ENCODE measurements at regions not wholly inside any gene's neighbourhood (a gene's known extent, or its start where the extent isn't known, plus 50 kb on each side); places are given as distances from the start of the nearest gene placed in this dataset.
A peak's percentile ranks its signal among the peaks of the same experiment; 100 is the strongest.

GRCh38 chr12:112559784-112560183 lies 141.0 kb downstream of the PTPN11 start:
- ChIA-PET CTCF (no interaction called here), POLR2A (ENCODE audit: unreplicated experiment) (interaction anchor here (0.7 kb wide), 1 partner anchor 867 kb away, joined by 4 read pairs; no protein-coding TSS in a partner anchor)
- H3K4me3 ChIP-seq: no peak overlapping the region
- no peaks in the 10 kb centered on the region for H3K79me2 ChIP-seq (ENCODE audit: low read depth)
- no TSS peak for BruUV-seq (replicated peaks)
- no peaks in the 10 kb centered on the region for H3F3A ChIP-seq (ENCODE audit: insufficient read depth, low read depth)
- peak overlapping the region; percentile 22; the same call in 1 of the 2 replicates for H3K4me2 ChIP-seq
- no peaks in the 10 kb centered on the region for H3K36me3 ChIP-seq (ENCODE audit: low read depth)
- peaks cover 77% of the 10 kb centered on the region for H3K27me3 ChIP-seq (ENCODE audit: insufficient read depth, low read depth)
- H3K4me1 ChIP-seq (replicated peaks; ENCODE audit: insufficient read depth): no peaks in the 10 kb centered on the region
- TF ChIP-seq CTCF (conservative IDR thresholded peaks at IDR 0.05) (no peak), EZH2 (IDR thresholded peaks at IDR 0.05; ENCODE audit: low read depth) (no peak)
- intact Hi-C loops (cut with micrococcal nuclease; ENCODE audit: unreplicated experiment): no loop called here
- H2AFZ ChIP-seq: no peak overlapping the region
- H3K9me2 ChIP-seq (ENCODE audit: insufficient read depth): no peaks in the 10 kb centered on the region
- no peaks in the 10 kb centered on the region for H4K20me1 ChIP-seq (ENCODE audit: insufficient read depth)
- no peak for DNase-seq
- H3K27ac ChIP-seq: no peak overlapping the region
- H3K9me3 ChIP-seq (ENCODE audit: insufficient read depth, low read depth): no peaks in the 10 kb centered on the region

DNA sequence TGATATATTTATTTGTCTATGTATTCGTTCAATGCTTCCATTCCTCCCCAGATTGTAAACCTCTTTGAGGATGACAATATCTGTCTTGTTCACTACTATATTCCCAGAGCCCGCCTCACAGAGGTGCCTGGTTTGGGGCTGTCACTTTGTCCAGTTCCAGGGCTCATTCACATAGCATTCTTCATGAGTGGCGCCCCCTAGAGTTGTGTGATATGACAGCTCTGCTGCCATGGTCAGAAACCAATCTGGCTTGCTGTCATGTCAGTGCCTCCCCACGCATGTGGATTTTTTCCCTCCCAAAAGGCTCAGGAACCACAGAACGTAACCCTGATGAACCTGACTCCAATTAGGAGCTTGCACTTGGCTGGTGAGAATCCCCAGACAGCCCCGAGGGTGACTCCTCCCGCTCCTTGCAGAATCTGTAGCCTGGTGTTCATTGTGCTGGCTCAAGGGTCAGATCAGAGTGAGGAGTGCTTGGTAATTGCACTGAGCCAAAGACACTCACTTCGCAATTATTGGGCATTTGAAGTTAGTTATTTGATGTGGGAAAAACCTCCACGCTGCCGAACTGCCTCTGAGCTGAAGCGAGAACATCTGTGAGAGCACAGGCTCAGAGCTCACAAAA lies 145.5 kb downstream of the PTPN11 start:
- Histone ChIP-seq H3K4me3 (no peak overlapping the region), H3K27me3 (ENCODE audit: insufficient read depth, low read depth) (peaks cover 92% of the 10 kb centered on the region), H3K9me3 (ENCODE audit: insufficient read depth, low read depth) (no peaks in the 10 kb centered on the region), H3K4me1 (replicated peaks; ENCODE audit: insufficient read depth) (no peaks in the 10 kb centered on the region), H3K9me2 (ENCODE audit: insufficient read depth) (no peaks in the 10 kb centered on the region), H2AFZ (no peak overlapping the region), H3F3A (ENCODE audit: insufficient read depth, low read depth) (no peaks in the 10 kb centered on the region), H4K20me1 (ENCODE audit: insufficient read depth) (no peaks in the 10 kb centered on the region), H3K4me2 (no peak overlapping the region), H3K36me3 (ENCODE audit: low read depth) (no peaks in the 10 kb centered on the region), H3K79me2 (ENCODE audit: low read depth) (no peaks in the 10 kb centered on the region), H3K27ac (no peak overlapping the region)
- CTCF ChIA-PET: interaction anchor here (0.7 kb wide), 1 partner anchor 823 kb away, joined by 3 read pairs; no protein-coding TSS in a partner anchor
- no peak for DNase-seq
- 0 out of 2 replicates have a peak, but pooled peaks have one; percentile 26 for TF ChIP-seq CTCF (conservative IDR thresholded peaks at IDR 0.05)
- TF ChIP-seq EZH2 (IDR thresholded peaks at IDR 0.05; ENCODE audit: low read depth): no peak
- no TSS peak for BruUV-seq (replicated peaks)
- intact Hi-C loops (cut with micrococcal nuclease; ENCODE audit: unreplicated experiment): no loop called here
- POLR2A ChIA-PET (ENCODE audit: unreplicated experiment): no interaction called here

DNA sequence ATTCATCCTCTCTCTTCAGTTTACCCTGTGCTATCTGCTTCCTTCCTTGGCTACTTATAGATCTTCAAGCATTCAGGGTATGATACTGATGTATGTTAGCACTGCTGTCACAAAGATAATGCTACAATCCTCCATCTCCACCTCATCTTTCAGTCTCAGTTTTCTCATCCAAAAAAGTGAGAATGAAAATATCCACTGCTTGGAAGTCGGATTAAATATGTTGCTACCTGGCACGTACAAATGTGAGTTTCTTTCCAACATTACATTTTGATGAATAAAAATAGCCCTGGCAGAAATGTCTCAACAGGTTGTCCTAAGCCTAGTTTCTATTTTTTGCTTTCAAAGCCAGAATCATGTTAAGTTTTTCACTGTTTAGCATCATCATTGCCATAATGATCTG lies 149.9 kb downstream of the PTPN11 start:
- no peak overlapping the region for H3K4me2 ChIP-seq
- H3K9me2 ChIP-seq (ENCODE audit: insufficient read depth): no peaks in the 10 kb centered on the region
- intact Hi-C loops (cut with micrococcal nuclease; ENCODE audit: unreplicated experiment): no loop called here
- ChIA-PET CTCF (no interaction called here), POLR2A (ENCODE audit: unreplicated experiment) (no interaction called here)
- no peaks in the 10 kb centered on the region for H4K20me1 ChIP-seq (ENCODE audit: insufficient read depth)
- no peaks in the 10 kb centered on the region for H3F3A ChIP-seq (ENCODE audit: insufficient read depth, low read depth)
- no peaks in the 10 kb centered on the region for H3K4me1 ChIP-seq (replicated peaks; ENCODE audit: insufficient read depth)
- no peak overlapping the region for H2AFZ ChIP-seq
- H3K27ac ChIP-seq: no peak overlapping the region
- BruUV-seq (replicated peaks): no TSS peak
- TF ChIP-seq CTCF (conservative IDR thresholded peaks at IDR 0.05) (no peak), EZH2 (IDR thresholded peaks at IDR 0.05; ENCODE audit: low read depth) (no peak)
- H3K9me3 ChIP-seq (ENCODE audit: insufficient read depth, low read depth): no peaks in the 10 kb centered on the region
- no peaks in the 10 kb centered on the region for H3K79me2 ChIP-seq (ENCODE audit: low read depth)
- H3K27me3 ChIP-seq (ENCODE audit: insufficient read depth, low read depth): peaks cover 77% of the 10 kb centered on the region
- no peak for DNase-seq
- H3K4me3 ChIP-seq: no peak overlapping the region
- no peaks in the 10 kb centered on the region for H3K36me3 ChIP-seq (ENCODE audit: low read depth)

Measured in PC-9 (cell line).